HG03439 (cell line): ENCODE measurements at regions not wholly inside any gene's neighbourhood (a gene's known extent, or its start where the extent isn't known, plus 50 kb on each side); places are given as distances from the start of the nearest gene placed in this dataset.
"Not testable (repeated sequence)": the region's sequence is repeated elsewhere in the genome, so short reads cannot be mapped to it uniquely, and the experiment has no call there.

Source experiments
- ATAC-seq: cut with Tn5 transposase; IDR thresholded peaks from one replicate; pipeline ENCODE4 v1.9.1; 2021; ENCODE audit warnings: mild to moderate bottlenecking, moderate library complexity; ENCODE audit not compliant: unreplicated experiment

GRCh38 chr9:87392086-87392485 lies 105.6 kb upstream of the DAPK1 start:
- no peak for ATAC-seq

GRCh38 chr9:87393706-87394230 lies 103.9 kb upstream of the DAPK1 start:
- ATAC-seq: no peak

- no peak for ATAC-seq
Measured at GRCh38 chr9:87395804-87396479, 101.7 kb upstream of the DAPK1 start.

DNA sequence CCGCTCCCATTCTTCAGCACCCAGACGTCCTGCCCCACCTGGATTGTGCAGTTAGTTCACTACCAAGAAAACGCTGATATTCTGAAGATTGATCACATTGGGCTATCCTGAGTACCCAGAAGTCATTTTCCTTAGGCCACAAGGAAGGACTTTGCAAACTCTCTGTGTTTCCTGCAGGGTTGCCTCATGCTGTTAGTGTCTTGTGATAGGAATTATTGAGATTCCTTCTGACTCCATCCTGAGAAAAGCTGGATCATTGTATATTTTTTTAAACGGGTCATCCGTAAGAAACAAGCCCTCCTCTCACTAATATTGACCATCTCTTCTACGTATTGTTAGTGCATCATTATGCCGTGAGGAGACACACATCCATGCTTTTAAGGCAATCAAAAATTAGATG lies 96.0 kb upstream of the DAPK1 start:
- no peak for ATAC-seq

- no peak for ATAC-seq
Measured at GRCh38 chr9:87402537-87402936, 95.1 kb upstream of the DAPK1 start.

- ATAC-seq: no peak
Measured at GRCh38 chr9:87405677-87406542, 91.8 kb upstream of the DAPK1 start.

DNA sequence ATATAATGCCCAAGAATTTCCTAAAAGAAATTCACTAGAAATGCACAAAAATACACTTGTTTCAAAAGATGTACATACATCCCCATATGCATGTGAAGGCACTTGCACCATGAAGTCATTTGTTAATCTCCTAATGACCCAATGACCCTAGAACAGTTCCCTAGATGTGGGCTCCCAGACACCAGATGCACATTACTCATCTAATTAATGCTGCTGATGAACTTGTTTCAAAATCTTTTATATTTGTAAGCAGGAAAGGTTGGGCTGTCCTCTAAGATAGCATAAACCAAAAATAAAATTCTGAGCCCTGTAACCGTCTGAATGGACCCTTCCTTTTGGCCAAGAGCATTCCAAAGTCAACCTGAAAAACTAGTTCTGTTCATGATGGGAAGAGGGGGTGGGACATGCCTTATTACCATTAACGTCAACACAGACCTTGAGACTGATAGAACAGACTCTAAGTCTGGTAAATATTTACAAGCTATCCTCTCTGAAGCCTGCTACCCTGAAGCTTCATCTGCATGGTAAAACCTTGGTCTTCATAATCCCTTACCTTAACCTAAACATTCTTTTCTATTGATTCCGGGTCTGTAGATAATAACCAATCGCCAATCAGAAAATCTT lies 91.0 kb upstream of the DAPK1 start:
- no peak for ATAC-seq

DNA sequence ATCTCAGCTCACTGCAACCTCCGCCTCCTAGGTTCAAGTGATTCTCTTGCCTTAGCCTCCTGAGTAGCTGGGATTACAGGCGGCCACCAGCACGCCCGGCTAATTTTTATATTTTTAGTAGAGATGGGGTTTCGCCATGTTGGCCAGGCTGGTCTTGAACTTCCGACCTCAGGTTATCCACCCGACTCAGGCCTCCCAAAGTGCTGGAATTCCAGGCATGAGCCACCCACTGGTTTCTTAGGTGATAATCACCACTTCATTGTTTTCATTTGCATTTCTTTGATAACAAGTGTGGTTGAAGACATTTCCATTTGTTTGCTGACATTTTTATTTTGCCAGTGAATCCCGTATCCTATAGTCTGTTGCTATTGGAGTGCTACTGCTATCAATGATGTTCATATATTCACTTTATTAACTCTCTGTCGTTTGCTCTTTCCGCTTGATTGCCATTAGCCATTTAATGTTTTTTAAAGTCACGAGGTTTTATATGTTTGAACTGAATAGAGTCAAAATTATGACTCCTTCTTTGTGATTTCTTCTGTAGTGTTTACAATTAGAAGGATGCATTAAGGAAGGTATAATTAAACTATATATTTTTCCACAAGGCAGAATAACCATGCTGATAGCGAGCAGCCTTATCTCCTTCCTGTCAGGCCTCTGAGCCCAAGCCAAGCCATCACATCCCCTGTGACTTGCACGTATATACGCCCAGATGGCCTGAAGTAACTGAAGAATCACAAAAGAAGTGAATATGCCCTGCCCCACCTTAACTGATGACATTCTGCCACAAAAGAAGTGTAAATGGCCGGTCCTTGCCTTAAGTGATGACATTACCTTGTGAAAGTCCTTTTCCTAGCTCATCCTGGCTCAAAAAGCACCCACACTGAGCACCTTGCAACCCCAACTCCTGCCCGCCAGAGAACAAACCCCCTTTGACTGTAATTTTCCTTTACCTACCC lies 87.3 kb upstream of the DAPK1 start:
- ATAC-seq: not testable (repeated sequence)

DNA sequence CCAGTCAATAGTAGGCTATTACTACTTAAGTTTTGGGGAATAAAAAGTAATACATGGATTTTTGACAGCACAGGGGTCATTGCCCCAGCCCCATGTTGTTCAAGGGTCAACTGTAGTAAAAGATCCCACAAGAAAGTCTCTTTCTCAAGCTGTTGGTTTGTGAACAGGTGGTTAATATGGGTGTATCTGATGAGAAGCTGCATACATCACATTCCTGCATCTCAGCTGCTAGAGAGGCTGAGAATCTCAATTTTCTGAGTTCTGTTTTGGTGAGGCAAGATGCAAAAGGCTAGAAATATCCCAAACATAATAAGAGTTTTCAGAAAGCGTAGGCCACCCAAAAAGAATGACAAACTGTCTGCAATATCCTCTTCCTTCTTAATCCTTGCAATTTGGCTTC lies 76.8 kb upstream of the DAPK1 start:
- ATAC-seq: no peak

- ATAC-seq: no peak
Measured at GRCh38 chr9:87421734-87422133, 75.9 kb upstream of the DAPK1 start.

DNA sequence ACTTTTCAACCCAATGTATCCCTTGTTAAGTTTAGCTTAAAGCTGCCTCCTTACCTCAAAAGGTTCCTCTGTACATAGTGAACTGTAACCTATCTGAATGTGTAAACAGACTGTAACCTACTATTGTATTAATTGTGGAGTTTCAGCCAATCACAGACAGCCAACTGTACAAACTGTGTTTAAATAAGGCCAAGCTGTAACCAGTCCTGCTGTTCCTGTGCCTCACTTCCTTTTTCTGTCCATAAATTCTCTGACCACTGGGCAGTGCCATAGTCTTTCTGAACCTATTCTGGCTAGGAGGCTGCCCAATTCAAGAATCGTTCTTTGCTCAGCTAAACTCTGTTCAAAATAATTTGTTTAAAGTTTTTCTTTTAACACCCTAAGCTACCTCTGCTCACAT lies 74.7 kb upstream of the DAPK1 start:
- no peak for ATAC-seq

GRCh38 chr9:87423885-87424284 lies 73.8 kb upstream of the DAPK1 start:
- ATAC-seq: not testable (repeated sequence)

DNA sequence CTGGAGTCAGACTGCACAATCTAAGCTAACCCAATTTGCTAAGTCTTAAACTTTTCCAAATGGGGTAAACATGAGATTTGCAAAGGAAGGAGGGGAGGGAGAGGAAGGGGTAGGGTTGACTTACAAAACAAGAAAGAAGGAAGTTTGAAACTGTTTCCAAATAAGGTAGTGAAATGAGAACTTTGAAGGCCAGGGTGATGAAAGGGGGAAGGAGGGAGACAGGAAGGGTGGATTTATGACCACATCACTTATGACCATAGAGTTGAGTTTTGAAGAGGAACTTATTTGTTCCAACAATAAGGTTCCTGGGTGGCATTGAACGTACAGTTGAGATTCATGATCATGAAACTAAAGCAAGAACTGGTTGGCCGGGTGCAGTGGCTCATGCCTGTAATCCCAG lies 72.5 kb upstream of the DAPK1 start:
- ATAC-seq: no peak

DNA sequence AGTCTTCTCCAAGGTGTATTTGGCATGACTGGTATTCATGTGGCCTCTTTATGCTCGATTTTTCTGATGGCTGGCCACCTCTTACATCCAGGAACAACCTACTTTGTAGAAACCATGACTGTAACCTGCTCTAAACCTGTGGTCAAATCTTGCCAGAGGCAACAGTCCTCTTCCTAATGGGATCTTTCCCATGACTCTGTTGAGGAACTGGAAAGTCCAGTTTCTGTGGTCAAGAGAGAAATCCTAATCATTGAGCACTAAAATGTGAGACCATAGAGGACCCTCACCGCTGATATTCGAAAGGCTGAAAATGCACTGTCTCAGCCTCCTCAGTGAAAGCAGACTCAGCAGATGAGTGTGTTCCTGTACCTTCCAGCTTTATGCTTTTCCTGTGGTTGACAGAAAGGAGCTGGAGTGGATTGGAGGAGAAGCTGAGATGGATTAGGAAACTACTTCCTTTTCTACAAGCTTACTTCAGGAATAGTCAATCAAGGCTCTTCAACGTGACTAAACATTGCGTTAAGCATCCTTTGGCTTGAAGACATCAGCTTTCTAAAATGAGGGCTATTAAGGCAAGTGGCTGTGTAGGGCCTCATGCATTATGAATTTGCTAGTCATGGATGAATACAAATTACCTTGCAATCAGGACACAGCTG lies 69.7 kb upstream of the DAPK1 start:
- ATAC-seq: no peak

- ATAC-seq: no peak
Measured at GRCh38 chr9:87428659-87429058, 69.0 kb upstream of the DAPK1 start.

- no peak for ATAC-seq
Measured at GRCh38 chr9:87431837-87432236, 65.8 kb upstream of the DAPK1 start.

DNA sequence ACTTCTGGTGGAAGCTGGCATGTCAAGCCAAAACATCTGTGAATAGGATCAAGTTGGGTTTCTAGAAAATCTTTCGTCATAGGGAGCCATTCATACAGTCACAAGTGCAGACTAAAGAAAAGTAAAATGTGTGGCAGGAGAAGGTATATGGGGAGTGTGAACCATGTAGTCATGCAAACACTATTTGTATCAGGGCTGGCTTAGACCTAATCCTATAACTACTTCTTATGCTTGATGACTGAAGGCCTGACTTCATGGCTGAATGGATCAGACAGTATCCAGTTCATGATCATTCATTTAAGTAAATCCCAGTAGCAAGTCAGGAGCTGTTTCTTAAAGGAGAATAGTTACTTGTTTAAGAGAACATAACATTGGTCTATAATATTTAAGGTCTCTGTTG lies 63.8 kb upstream of the DAPK1 start:
- no peak for ATAC-seq

GRCh38 chr9:87434366-87434765 lies 63.3 kb upstream of the DAPK1 start:
- ATAC-seq: no peak

DNA sequence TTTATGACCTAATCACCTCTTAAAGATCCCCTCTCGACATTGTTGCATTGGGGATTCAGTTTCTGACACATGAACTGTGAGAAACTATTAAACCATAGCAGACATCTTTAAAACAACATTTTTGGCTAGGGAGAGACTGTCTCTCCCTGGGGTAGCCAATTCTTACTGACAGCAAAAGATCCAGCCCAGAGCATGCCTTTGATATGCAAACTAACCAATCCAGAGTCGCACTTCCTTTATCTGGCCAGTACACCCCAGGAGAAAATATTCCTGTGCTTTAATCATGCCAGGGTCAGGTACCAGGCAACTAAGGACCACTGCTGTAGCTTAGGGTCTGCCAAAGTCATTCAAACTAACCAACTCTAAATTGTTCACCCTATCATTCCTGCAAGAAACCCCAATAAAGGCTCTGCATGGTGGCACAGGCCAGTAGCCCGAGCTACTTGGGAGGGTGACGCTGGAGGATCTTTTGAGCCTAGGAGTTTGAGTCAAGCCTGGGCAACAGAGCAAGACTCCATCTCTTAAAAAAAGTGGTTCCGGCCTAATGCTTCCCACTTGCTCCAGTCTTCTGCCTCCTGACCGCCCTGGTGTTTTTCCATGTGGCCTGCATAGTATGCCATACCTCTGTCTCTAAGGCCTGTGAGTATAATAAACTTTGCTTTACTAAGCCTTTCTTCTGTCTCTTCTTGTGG lies 62.3 kb upstream of the DAPK1 start:
- ATAC-seq: no peak
